ENCODE measurements at regions not wholly inside any gene's neighbourhood (a gene's known extent, or its start where the extent isn't known, plus 50 kb on each side); places are given as distances from the start of the nearest gene placed in this dataset.

DNA sequence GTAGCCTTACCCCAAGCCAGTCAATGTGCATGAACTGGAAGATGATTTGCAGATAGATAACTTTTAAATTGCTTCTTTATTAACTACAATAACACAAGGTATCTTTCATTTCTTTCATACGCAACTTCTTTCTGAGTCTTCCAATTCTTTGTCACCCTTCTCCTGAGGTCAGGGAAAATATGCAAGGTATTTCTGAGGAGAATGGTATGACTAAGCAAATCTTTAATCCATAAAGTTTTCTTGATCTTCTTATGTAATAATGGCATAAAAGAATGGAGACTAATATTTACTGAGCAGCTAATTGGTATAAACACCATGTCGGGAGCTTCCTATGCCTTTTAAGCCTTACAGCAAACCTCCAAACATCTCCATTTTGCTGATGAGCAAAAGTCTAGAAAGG lies 438.9 kb downstream of the KCNJ2 start:
- no peak for DNase-seq

- DNase-seq = no peak
Observed at GRCh38 chr17:70608957-70609356, 439.6 kb downstream of the KCNJ2 start.

DNA sequence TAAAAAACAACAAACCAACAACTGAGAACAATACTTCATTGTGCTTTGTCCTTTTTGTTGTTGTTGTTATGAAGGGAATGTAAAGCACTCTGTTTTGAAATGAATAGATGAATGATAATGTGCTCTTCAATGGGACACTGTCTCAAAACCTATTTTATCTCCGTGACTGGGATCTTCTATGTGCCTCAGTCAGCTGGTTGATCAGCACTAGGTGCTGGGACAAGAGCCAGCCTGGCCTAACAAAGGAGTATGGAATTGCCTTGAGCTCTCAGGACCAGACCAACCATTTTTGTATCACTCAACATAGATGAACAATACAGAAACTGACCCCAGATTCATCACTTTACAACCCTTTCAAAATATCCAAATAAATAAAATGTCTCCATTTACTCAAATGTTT lies 440.2 kb downstream of the KCNJ2 start:
- no peak for DNase-seq

DNA sequence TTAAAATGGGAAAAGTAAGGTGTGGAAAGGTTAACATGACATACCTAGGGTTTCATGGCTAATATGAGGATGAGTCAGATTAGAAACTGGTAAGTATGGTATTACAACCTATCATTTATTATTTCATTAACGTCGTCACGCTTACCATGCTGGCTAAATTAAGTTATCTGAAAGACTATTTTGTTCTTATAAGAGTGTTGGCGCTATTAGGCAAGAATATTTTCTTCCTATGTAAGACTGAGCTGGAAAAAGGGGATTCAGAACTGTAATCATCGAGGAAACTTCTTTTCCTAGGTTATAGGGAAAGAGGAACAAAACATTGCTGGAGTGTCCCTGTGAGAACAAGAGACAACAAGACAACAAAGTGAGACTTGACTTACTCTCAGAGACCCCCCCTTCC lies 440.8 kb downstream of the KCNJ2 start:
- no peak for DNase-seq

DNA sequence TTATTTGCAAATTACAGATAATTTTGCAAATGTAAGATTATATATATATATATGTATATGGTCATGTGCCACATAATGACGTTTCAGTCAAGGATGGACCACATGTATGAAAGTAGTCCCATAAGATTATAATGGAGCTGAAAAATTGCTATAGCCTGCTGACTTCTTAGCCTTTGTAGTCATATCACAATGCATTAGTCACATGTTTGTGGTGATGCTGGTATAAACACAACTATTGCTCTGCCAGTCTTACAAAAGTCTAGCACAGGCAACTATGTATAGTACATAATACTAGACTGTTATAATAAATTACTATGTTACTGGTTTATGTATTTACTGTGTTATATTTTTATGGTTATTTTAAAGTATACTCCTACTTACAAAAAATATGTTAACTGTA lies 444.3 kb downstream of the KCNJ2 start:
- DNase-seq = no peak

GRCh38 chr17:70615831-70616230 lies 446.5 kb downstream of the KCNJ2 start:
- no peak for DNase-seq

DNA sequence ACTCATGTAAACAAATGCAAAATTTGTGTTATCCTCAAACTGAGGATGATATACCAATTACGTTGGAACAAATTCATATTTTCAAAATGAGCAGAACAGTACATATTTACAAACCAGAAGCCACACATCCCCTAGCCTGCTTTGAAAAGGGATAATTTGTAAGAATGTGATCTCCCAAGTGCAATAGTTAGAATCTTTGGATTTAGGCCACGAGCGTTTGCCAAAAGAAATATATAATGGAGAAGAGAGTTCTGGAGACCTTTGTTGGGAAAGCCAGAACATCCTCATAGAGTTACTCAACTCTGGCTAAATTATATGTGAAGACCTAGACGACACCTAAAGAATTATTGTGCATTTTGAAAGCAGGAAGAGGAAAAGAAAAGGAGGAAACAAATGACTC lies 449.3 kb downstream of the KCNJ2 start:
- DNase-seq = no peak

GRCh38 chr17:70621566-70621965 lies 452.2 kb downstream of the KCNJ2 start:
- peak; percentile 55 for DNase-seq

GRCh38 chr17:70622368-70623260 lies 453.3 kb downstream of the KCNJ2 start:
- DNase-seq = peak; percentile 41

GRCh38 chr17:70624211-70624610 lies 454.9 kb downstream of the KCNJ2 start:
- DNase-seq = no peak

GRCh38 chr17:70629902-70630301 lies 460.6 kb downstream of the KCNJ2 start:
- no peak for DNase-seq

DNA sequence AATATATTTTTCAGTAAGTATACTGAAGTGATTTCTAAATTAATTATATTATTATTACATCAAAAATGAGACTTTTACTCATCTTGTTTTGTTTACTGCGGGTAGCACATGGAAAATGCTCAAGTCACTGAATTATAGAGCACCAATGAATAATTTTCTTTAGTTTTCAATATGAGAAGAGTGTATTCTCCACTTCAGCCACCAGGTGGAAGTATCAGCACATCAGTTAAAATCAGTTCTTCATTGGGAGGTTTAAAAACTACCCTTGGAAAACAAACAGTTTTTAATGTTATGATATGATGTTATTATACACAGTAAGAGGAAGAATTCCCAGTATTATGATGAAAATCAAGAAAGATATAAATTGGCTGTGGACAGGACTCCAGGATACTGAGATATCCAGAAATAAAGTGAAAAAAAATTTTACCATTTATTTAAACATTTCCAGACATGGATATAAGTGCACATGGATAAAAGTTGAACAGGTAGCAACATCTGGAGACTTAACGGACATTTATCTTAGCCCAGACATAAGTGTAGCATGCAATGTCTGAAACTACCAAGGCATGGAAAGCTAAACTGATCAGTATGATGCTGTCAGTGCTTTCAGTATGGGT lies 467.3 kb downstream of the KCNJ2 start:
- peak; percentile 52 for DNase-seq

GRCh38 chr17:70642059-70642458 lies 472.7 kb downstream of the KCNJ2 start:
- DNase-seq = no peak

- DNase-seq = no peak
Observed at GRCh38 chr17:70644096-70644495, 474.8 kb downstream of the KCNJ2 start.

GRCh38 chr17:70646673-70647072 lies 477.3 kb downstream of the KCNJ2 start:
- DNase-seq = no peak

GRCh38 chr17:70648166-70648565 lies 478.8 kb downstream of the KCNJ2 start:
- no peak for DNase-seq

DNA sequence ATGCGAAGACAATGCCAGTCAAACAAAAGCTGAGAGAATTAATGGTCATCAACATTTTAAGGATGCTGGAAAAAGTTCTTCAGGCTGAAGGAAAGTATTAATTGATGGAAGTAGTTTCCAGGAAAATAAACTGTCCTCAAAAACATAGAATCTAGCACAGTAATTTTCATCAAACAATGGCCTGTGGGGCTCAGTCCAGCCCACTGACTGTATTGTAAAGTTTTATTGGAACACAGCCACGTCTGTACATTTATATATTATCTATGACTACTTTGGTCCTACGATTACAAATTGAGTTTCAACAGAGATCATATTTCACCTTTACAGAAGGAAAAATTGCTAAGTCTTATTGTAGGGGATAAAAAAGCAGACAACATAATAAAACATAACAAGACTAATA lies 484.5 kb downstream of the KCNJ2 start:
- no peak for DNase-seq

- DNase-seq = peak; percentile 64
Observed at GRCh38 chr17:70654706-70655105, 485.4 kb downstream of the KCNJ2 start.

DNA sequence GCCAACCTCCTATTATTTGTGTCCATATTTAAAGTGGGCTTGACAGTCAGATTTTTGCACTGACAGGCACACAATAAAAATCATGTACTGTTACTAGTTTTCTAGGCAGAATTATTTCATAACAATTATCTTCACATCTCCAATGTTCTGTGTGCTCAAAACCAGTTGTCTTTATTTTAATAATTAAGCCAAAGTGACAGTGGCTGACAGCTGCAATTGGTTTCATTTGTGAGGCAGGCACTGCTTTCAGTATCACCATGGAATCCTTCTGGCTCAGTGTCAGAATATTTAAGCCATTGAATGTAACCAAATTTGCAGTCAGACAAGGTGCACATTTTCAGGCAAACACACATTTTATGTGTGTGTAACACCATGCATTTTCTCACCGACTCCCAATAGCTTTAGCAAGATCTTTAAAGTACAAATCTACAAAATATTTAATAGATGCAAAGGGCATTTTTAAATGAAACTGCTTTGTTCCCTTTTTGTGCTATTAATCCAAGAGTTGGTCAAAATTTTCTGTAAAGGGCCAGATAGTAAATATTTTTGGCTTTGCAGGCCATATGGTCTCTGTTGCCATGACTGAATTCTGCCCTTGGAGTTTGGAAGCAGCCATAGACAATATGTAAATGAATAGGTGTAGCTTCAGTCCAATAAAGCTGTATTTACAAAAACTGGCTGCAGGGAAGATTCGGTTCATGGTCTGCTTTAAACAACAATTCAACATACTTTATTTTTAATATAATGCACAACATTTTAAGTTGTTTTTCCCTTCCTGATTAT lies 486.0 kb downstream of the KCNJ2 start:
- peak; percentile 78 for DNase-seq

DNA sequence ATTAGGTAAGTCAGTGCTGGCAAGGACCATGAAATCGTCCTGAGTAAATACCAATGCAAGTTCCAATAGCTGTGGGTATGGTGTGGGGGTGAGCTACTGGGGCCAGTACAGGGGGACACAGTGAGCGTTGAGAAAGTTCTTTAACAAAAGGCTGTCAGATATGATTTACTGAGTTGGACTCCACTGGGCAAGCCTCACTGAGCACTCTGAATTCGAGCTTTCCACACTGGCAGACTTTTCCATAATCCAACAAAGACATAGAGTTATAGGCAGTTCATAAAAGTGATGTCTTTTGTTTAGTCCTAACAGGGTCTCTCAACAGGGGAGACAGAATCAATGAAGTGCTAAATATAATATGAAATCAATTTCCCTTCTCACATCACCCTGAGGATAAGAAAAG lies 489.0 kb downstream of the KCNJ2 start:
- DNase-seq = no peak

DNA sequence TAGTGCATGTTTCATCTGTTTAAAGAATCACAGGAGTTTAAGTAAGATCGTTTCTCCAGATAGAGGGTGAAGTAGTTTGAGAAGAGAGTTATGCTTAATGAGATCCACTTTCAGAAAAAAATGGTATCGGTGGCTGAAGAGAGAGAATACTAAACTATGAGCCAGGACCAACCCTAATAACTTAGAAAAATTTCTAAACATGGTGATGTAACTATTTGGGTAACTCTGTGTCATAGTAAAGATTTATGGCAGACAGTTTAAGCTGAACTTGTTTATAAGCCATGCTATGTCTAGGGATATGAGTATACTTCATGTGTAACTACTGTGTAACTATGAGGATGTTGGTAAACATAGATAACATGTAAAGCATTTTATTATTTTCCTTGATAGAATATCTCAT lies 489.5 kb downstream of the KCNJ2 start:
- DNase-seq = no peak

DNA sequence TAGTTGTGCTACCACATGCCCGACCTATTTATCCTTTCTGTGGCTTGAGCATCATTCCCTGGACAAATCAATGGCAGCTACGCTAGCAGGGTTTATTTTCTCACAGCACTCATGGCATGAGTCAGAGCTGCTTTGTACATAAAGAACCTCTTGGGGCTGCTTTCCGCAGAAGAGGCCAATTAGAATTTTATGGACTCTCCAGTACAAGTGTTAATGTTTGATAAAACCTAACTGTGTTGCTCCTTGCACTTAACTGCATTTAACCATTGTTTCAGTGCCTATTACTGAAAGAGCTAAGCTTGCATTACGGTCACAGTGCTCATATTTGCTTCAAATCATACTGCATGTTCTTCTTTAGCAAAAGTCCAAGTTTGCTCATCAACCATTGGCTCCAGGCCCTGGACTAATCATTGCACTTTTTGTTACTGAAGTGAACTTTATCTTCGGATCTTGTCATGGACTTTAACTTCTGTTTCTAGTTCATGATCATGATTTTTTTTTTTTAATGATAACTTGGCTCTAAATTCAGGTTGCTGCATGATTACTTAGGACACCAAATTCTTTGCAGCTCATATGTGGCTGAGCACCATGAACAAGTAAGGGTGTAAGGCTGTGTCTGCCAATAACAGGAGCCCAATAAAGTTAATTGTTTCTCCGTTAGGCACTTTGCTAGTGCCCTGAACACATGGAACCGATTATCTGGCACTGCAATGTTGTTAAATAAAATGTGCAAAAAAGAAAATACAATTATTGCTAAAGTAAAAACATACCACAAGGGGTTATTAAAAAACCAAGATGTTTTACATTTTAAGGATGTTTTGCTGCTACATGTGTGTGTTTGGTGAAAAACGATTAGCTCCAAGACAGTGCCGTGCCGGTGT lies 492.2 kb downstream of the KCNJ2 start:
- DNase-seq = no peak
